NCI-H2171 (cell line): ENCODE measurements at regions not wholly inside any gene's neighbourhood (a gene's known extent, or its start where the extent isn't known, plus 50 kb on each side); places are given as distances from the start of the nearest gene placed in this dataset.

ENCODE experiments used
- DNase-seq: peaks from one replicate; lab custom pipeline; 2025; lab: John Stamatoyannopoulos, UW

DNA sequence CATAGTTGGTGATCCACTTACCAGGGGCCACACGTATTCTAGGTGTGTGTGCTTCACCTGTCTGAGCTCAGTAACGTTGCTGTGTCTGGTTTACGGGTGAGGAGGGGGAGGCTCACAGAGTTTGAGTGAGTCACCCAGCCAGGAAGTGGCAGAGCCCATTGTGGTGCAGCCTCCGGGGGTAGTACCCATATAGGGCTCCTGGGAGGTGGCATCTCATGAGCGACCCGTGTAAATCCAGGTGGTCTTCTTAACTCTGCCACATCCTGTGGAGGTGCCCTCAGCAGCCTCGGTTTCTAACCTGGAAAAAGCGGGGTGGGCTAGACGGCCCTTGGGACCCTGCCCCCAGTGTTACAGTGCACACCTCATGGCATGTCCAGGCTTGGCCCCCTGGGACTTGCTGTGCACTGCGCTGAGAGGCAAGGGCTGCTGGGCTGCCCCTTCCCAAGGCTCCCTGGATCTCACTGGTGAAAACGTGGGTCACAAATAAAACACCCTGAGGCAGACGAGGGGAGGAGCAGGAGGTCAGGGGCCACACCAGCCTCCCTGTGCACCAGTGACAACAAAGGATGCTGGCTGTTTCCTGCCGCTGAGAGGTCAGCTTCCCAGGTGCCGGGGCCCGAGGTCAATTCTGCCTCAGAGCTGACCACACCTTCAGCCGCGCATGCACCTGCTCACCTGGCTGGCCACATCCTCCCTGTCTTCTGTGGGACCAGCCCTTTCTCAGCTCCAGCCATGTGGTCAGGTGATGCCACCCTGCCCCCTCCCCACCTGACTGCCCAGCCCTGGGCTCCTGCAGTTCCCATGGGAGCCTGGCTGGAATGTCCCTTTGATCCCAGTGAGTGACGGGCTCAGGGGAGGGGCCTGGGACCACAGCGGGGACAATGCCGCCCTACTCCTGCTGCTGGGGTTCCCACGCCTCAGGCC lies 305.1 kb downstream of the CTTN start:
- DNase-seq = no peak

DNA sequence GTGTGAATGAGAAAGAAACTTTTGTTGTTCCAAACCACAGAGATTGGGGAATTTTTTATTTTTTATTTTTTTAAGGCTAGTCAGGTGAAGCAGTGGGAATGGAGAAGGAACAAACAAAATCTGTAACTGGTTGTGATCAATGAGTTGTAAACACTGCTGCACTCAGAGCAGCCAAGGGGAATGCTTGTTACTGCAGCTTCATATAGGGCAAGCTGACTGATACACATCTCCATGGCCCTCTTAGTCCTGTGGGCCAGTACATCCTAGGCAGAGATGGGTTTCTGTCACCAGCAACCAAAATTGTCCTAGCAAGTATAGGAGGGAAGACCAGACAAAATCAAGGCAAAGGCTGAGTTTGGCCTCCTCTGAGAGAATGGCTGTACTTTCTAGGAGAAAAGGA lies 306.8 kb downstream of the CTTN start:
- DNase-seq = no peak

- DNase-seq = no peak
Measured at GRCh38 chr11:70705930-70706329, 307.6 kb downstream of the CTTN start.

GRCh38 chr11:70707821-70708220 lies 309.5 kb downstream of the CTTN start:
- no peak for DNase-seq

DNA sequence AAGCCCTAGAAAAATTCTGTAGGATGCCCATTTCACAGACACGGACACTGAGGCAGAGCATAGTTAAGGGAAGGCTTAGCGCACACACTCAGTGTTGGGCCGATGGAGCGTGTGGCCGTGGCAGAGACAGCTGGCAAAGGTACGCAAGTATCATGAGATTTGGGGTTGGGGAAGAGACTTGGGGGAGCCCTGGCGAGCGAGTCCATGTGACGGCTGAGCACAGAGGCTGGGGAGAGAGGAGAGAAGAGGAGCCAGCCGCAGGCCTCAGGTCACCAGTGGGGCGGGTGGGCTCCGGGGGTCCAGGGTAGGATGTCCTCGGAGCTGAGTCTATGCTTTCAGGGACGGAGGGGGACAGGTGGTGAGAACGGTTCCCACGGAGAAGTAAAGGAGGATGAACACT lies 311.3 kb downstream of the CTTN start:
- no peak for DNase-seq

GRCh38 chr11:70710192-70710591 lies 311.9 kb downstream of the CTTN start:
- no peak for DNase-seq

DNA sequence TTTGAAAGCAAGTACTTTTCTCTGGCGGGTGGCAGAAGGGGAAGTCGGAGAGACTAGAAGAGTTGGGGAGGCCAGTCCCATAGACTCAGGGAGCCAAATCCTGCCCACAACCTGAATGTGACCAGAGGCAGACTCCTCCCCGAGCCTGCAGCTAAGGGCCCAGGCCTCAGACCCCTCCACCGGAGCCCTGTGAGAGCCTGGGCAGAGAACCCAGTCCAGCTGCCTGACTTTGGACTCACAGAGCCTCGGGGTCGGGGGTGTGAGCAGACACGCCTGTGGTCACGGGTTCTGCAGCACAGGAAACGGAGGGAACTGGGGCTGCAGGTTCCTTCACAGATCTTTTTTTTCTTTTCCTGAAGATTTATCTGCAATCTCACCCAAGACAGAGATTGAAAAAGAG lies 312.3 kb downstream of the CTTN start:
- no peak for DNase-seq

GRCh38 chr11:70711095-70711910 lies 313.0 kb downstream of the CTTN start:
- no peak for DNase-seq

DNA sequence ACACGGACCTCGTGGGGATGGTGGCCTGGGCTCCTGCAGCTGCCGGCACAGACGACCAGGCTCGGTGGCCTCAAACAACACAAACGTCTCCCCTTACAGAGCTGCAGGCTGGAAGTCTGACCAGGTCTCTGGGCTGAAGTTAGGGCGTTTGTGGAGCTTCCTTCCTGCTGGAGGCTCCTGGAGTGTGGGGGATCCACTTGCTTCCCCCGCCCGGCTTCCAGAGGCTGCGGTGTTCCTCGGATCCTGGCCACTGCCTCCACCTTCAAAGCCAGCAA lies 313.5 kb downstream of the CTTN start:
- DNase-seq = no peak

DNA sequence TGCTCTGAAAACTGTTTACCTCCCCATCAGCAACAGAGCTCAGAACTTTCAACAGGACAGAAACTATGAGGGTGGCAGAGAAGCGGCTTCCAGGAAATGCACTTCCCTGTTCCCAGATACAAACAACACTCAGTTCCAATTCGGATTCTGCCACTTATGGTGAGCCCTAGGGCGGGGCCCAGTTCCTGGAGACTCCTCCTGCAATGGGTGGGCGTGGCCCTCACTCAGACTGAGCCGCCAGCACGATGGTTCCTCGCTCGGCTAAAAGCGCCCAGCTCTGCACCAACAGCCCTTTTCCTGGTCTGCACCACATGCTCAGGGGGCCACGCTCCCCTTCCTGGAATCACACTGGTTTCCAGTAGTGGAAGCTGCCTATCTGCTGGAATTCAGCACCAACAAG lies 314.1 kb downstream of the CTTN start:
- no peak for DNase-seq

- DNase-seq = no peak
Measured at GRCh38 chr11:70713086-70713835, 314.9 kb downstream of the CTTN start.

GRCh38 chr11:70713988-70714665 lies 315.8 kb downstream of the CTTN start:
- no peak for DNase-seq

DNA sequence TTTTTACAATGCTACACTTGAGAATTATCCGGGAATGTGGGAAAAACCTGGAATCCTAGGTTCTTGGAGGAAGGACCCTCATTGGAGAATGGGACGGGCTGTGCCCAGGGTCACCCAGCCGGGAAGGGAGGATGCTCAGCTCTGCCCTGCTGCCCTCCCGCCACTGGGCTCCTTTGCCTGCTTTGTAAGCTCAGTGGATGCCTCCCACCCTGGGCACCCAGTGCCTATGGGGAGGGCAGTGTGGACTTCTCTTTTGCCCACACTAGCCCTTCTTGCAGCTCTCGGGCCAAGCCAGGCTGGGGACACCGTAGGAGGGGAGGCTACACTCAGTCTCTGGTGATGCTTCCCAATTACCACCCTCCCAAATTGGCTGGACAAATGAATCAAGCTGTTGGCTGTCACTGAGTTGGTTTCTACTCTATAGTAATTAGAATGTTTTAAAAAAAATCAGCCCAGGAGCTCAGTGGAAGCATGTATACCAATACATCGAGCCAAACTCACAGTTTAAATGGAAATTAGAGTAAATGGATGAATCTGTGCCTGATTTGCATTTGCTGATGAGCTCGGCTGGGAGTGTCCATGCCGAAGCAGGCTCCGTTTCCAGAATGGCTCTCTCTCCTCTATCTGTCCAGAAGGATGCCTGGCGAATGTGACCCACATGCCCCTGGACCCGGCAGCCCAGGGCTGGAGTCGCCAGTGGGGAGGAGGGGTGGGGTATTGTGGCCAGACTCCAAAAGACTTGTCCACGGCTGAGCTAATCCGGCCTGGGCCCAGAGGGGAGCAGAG lies 317.0 kb downstream of the CTTN start:
- DNase-seq = no peak

- DNase-seq = no peak
Measured at GRCh38 chr11:70716216-70716615, 317.9 kb downstream of the CTTN start.

DNA sequence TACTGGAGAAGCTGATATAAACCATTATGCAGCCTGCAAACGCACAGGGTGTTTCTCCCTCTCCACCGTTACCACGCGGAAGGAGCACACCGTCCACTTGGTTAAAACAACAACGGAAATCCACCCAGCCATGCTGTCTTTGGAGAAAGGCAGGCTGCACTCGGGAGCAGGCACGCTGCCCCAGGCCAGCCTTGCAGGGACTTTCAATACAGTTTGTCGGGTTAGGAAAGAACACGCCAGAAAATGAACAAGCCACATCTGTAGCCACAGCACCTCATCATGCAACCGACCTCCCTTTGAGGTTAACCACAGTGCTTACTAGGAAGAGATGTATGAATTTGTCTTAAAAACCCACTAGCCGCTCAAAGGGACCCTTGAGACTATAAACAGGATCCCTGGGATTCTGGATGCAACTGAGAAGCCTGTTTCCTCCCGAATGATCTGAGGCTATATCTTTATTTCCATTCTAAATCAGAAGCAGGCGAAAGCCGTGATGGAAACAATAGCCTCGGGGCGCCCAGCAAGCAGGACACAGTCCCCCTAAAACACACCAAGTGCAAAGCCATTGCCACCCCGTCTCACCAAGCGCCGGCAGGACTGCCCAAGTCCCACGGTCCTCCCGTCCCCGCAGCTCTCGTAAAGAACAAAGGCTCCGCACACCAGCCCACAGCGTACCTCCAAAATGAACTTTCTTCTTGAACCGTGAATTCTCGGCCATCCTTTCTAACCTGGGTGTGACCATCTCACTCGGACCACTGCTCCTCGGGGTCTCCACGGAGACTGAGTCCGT lies 318.9 kb downstream of the CTTN start:
- DNase-seq = no peak

- no peak for DNase-seq
Measured at GRCh38 chr11:70717936-70718595, 319.7 kb downstream of the CTTN start.

GRCh38 chr11:70719516-70719915 lies 321.2 kb downstream of the CTTN start:
- no peak for DNase-seq

GRCh38 chr11:70720281-70720680 lies 322.0 kb downstream of the CTTN start:
- no peak for DNase-seq

GRCh38 chr11:70721006-70721405 lies 322.7 kb downstream of the CTTN start:
- no peak for DNase-seq

GRCh38 chr11:70725278-70725677 lies 326.9 kb downstream of the CTTN start:
- DNase-seq = no peak
